Frontal cortex (tissue), 3 donors: ENCODE measurements at regions not wholly inside any gene's neighbourhood (a gene's known extent, or its start where the extent isn't known, plus 50 kb on each side); places are given as distances from the start of the nearest gene placed in this dataset.
"Not testable (repeated sequence)": the region's sequence is repeated elsewhere in the genome, so short reads cannot be mapped to it uniquely, and the experiment has no call there.

Source experiments
- DNase-seq, 2 donors: peaks; one replicate each; pipeline ENCODE4 v3.0.0; 2012; ENCODE audit warnings: low spot score in 2 of 2
- FAIRE-seq: peaks from 2 replicates; lab custom pipeline; 2012; peaks lifted over from hg19 to GRCh38; lab: Jason Lieb, UNC
- donor health status: control.
- donor health status: control.
- donor health status: control.

DNA sequence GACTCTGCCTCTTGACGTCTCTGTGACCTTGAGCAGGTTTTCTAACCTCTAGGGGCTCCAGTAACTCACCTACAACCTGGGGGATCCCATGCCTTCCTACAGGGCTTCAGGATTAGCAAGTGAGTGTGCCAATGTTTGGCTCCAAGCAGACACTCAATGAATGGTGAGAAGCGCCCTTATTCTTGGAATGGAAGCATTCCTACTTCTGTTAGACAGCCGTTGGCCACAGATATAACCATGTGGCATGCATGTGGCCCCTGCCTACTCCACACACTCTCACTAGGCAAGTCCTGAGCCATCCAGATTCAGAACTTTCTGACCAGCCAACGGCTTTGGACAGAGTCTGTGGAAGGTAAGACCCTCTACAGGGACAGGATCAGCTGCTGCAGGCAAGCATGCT lies 108.9 kb upstream of the LYZL2 start:
- DNase-seq (no peak), FAIRE-seq (no peak)

DNA sequence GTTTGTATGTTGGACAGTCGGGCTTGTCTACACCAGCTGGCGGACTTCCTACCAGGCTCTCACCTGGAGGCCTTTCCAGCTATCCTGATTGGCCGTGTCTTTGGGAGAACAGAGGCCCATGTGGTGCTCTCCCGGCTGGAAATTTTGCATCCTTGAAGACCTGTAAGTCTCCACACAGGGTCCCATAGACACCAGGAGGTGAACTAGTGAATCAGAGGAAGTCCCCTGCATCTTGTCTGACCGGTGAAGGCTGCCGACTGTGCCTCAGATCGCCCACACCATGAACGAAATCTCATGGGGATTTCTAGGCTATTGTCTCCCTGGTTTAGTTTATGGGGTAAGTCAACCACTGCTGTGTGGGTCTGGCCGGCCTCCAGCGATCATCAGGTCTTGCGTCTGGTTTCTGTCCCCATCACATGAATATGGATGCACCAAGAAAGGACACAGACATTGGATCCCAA lies 108.4 kb upstream of the LYZL2 start:
- DNase-seq (no peak), FAIRE-seq (no peak)

- FAIRE-seq: no peak
- DNase-seq: peak in 1 of 2 donors; percentile 28
These were observed 107.2 kb upstream of the LYZL2 start for GRCh38 chr10:30736685-30737232.

GRCh38 chr10:30734901-30735300 lies 105.3 kb upstream of the LYZL2 start:
- FAIRE-seq (no peak), DNase-seq (no peak)

DNA sequence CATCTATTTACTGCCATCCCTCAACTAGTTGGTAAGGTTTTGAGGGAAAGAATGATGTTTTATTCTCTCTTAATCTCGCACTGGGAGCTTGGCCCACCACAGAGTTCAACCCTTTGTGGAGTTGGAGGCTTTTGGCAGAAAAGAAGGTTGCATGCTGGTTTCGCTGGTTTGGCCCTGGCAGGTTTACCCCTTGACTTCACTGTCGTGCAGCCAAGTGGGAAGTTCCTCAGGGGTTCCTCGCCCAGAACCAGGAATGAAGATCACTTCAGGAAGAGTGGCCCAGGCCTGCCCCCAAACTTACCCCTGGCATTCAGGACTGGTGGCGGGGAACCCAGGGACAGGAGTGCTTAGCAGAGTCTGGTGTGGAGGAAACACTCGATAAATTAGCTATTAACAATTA lies 103.1 kb upstream of the LYZL2 start:
- FAIRE-seq (no peak), DNase-seq (no peak)

DNA sequence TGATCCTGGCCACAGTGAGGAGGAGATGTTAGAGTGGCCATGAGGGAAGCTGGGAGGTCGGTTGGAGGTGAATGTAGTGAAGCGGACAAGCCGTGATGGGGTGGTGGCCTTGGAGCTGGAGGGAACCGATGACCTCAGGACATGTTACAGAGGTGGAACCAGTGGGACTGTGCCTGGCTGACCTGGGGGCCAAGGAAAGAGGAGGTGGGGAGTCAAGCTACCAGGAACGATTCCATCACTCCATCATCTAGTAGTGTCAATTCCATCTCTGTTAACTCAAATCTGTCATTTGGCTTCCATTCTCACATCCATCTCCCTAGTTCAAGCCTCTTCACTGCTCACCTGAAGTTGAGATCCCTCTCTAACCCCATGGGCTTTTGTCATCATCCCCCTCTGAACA lies 102.4 kb upstream of the LYZL2 start:
- FAIRE-seq (no peak), DNase-seq (no peak)

- FAIRE-seq: no peak
- no peak for DNase-seq
These were observed 100.8 kb upstream of the LYZL2 start for GRCh38 chr10:30730306-30730705.

- FAIRE-seq (no peak), DNase-seq (no peak)
These were observed 99.2 kb upstream of the LYZL2 start for GRCh38 chr10:30728766-30729165.

- FAIRE-seq (no peak), DNase-seq (no peak)
These were observed 98.6 kb upstream of the LYZL2 start for GRCh38 chr10:30728127-30728526.

DNA sequence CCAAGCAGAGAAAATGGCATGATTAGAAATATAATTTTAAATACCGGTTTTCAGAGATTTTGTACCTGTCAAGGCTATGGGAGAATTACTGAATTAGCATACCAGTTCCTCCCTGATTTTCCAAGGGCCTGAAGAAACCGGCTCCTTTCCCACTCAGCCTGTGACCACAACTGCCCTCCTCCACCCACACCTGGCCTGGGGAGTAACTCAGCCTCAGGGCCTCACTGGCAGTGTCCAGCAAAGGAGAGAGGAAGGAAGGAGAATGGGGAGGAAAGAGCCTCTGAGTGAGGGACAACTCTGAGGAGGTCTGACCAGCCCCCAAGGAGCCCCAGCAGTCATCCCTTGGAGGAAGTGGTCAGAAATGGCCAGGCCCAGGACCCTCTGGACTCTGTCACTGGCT lies 98.0 kb upstream of the LYZL2 start:
- no peak for DNase-seq
- no peak for FAIRE-seq

DNA sequence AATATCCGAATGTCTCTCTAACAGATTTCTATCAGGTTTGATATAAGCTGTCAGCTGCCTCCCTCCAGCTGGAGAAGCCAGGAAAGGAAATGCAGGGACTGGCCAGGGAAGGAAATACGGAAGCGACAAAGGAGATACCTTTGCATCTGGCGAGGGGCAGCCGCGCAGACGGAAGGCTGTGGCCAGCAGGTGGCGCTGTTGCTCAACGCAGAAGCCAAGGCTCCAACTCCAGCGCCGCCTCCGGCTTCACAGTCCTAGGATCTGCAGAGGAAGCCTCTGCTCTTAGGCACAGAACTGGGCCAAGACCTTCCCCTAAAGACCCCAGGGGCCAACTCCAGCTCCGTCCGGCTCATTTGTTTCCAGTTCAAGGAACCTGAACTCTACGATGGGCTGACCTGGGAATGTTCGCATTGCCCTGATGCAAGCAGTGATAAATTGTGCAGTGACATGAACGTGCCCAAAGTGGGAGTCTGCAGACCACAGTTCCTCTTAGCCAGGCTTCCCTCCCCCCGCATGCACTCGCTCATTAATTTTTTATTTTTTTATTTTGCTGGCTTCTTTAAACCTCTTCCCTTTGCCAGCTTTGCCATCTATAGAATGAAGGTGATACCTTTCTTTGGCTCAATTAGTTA lies 97.3 kb upstream of the LYZL2 start:
- peak; percentile 14 to 55 for DNase-seq
- not testable (repeated sequence) for FAIRE-seq

DNA sequence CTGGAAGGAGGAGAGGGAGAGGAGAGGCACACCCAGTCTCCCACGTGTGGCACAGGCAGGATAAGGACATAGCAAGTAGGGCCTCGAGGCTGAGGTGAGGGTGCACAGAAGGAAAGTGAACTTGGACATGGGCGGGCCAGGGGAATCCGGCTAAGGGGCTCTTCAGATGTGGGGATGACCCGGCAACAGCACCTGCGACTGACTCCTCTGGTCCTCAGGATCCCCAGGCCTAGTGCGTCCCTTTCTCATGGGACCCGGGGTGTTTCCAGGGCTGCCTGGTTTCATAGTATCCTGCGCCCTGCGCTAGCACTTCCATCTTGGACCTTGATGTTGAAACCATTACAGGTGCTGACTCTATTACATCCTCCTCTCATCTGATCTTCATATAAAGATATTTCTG lies 96.1 kb upstream of the LYZL2 start:
- no peak for DNase-seq
- FAIRE-seq: no peak

GRCh38 chr10:30724296-30724695 lies 94.7 kb upstream of the LYZL2 start:
- DNase-seq (no peak), FAIRE-seq (no peak)

- FAIRE-seq (no peak), DNase-seq (no peak)
These were observed 93.5 kb upstream of the LYZL2 start for GRCh38 chr10:30722956-30723620.

- DNase-seq (no peak), FAIRE-seq (no peak)
These were observed 90.3 kb upstream of the LYZL2 start for GRCh38 chr10:30719832-30720231.

DNA sequence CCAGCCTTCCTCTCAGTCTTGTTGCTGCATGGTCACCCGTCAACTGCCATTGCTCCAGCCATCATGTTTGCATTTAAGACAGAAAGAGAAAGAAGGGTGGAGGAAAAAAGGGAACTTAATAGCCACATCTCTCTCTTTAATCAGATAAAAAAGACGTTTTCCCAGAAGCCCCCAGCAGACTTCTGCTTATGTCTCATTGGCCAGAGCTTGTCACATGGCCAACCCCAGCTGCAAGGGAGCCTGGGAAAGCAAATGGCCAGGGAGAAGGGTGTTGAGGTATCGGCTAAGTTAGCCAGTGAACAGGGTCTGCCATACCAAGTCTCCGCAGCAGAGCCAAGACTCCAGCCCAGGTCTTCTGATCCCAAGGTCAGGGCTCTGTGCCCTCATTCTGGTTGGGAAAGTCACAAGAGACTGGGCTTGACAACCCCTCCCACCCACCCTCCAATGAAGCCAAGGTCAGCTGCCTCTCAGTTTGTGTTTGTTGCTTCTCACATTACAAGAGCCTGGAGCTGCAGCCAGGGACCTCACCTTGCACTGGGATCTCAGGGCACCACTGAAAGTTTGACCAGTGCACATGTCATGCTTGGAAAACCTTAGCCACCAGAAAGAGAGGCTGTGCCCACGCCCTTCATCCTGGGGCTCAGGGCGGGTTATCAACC lies 80.3 kb upstream of the LYZL2 start:
- FAIRE-seq (no peak), DNase-seq (no peak)

- FAIRE-seq (no peak), DNase-seq (no peak)
These were observed 79.7 kb upstream of the LYZL2 start for GRCh38 chr10:30709229-30709628.

DNA sequence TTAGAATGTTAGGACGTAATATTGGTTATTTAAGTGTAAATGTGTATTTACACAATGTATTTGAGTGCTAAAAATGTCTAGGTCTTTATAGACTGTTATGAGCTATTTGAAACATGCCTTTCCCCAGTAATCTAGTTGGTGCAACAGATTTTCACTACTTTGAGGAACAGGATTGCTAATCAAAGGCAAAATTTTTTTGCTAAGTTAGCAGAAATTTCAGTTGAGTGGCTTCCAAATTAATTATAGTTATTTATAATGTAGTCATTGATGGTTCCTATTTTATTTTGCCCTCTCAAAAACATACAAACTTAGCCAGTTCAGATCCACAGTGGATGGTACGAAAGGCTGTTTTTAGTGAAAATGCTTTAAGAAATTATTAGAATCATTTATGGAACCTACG lies 78.7 kb upstream of the LYZL2 start:
- no peak for FAIRE-seq
- no peak for DNase-seq

GRCh38 chr10:30706189-30706588 lies 76.6 kb upstream of the LYZL2 start:
- not testable (repeated sequence) for FAIRE-seq, DNase-seq

DNA sequence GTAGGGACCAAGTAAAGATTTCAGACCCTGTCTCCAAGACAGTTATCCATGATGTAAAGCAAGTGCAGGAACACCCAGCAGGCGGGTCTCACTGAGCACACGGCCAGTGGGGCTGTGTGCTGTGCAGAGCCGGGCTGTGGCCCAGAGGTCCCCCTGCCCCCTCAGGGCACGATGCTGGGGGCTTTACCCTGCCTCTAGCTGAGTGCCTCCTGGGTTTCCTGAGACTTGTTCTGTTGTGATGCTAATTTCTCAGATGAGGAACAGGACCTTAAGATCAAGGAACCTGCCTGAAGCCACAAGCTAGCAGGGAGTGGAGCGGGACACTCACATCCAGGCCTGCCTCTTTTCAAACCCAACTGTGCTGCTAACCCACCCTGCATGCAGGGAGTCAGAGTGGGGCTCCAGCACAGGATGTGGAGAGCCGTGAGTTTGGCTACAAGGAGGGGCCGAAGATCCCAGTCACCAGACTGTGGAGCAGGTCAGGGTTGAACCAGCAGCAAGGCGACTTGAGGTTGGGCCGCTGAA lies 76.1 kb upstream of the LYZL2 start:
- DNase-seq (no peak), FAIRE-seq (no peak)

- FAIRE-seq (no peak), DNase-seq (no peak)
These were observed 75.6 kb upstream of the LYZL2 start for GRCh38 chr10:30705101-30705624.
